ENCODE measurements at regions not wholly inside any gene's neighbourhood (a gene's known extent, or its start where the extent isn't known, plus 50 kb on each side); places are given as distances from the start of the nearest gene placed in this dataset.

- no peaks in the 10 kb centered on the region for H3K4me1 ChIP-seq (ENCODE audit: control insufficient read depth in 1 of 2, insufficient read depth in 2 of 2, low read length in 2 of 2)
- no peak overlapping the region for H3K9ac ChIP-seq (ENCODE audit: low read length)
- no peak for TF ChIP-seq POLR2A (IDR thresholded peaks at IDR 0.05; ENCODE audit: borderline replicate concordance, extremely low read depth, insufficient read depth, insufficient read length)
- no peak for TF ChIP-seq SRF (IDR thresholded peaks at IDR 0.05; ENCODE audit: low read depth)
- TF ChIP-seq, protein P1, sequence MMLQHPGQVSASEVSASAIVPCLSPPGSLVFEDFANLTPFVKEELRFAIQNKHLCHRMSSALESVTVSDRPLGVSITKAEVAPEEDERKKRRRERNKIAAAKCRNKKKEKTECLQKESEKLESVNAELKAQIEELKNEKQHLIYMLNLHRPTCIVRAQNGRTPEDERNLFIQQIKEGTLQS (IDR thresholded peaks at IDR 0.05), result no peak
- no peak for TF ChIP-seq CTCF (IDR thresholded peaks at IDR 0.05 in 2 of 3, conservative IDR thresholded peaks at IDR 0.05 in 1 of 3; ENCODE audit: borderline replicate concordance in 1 of 3, insufficient read depth in 1 of 3, low read depth in 2 of 3, low read length in 2 of 3)
- TF ChIP-seq, protein P2, sequence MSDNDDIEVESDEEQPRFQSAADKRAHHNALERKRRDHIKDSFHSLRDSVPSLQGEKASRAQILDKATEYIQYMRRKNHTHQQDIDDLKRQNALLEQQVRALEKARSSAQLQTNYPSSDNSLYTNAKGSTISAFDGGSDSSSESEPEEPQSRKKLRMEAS (IDR thresholded peaks at IDR 0.05), result no peak
- TF ChIP-seq CBX3 (IDR thresholded peaks at IDR 0.05; ENCODE audit: low read depth), result no peak
- CTCF ChIA-PET, result no interaction called here
- H2AFZ ChIP-seq (ENCODE audit: low read depth, low read length, poor library complexity, severe bottlenecking), result no peak overlapping the region
- H3K9me3 ChIP-seq (ENCODE audit: control insufficient read depth in 1 of 2, insufficient read depth in 1 of 2, low read depth in 1 of 2, low read length in 2 of 2), result no peaks in the 10 kb centered on the region
- intact Hi-C loops (cut with micrococcal nuclease), result no loop called here
- H3K27me3 ChIP-seq (ENCODE audit: insufficient read depth, low read length), result no peaks in the 10 kb centered on the region
- BruUV-seq (replicated peaks), result no TSS peak
- H3K79me2 ChIP-seq (ENCODE audit: insufficient read depth, low read length), result no peaks in the 10 kb centered on the region
- no peaks in the 10 kb centered on the region for H3K36me3 ChIP-seq (ENCODE audit: control insufficient read depth in 1 of 2, insufficient read depth in 2 of 2, low read length in 2 of 2)
- H3K9me2 ChIP-seq (ENCODE audit: insufficient read depth), result no peaks in the 10 kb centered on the region
- ATAC-seq, result no peak
- no peak overlapping the region for H3K4me2 ChIP-seq (ENCODE audit: low read length)
- POLR2A ChIA-PET, result no interaction called here
- no peak for DNase-seq (ENCODE audit: low read depth, low spot score)
- H3K27ac ChIP-seq (ENCODE audit: low read depth, low read length), result no peak overlapping the region
- RAD21 ChIA-PET (ENCODE audit: low non-redundant PET in 1 of 2, low total read pairs in 2 of 2, uncharacterized antibody in 2 of 2, unreplicated experiment in 2 of 2), result no interaction called here
- H3K4me3 ChIP-seq (replicated peaks in 1 of 2; ENCODE audit: low read depth in 1 of 2, low read length in 2 of 2), result no peak overlapping the region
- no peaks in the 10 kb centered on the region for H4K20me1 ChIP-seq (ENCODE audit: insufficient read depth)
Observed at GRCh38 chr16:13569986-13570385, 350.0 kb upstream of the ERCC4 start.

DNA sequence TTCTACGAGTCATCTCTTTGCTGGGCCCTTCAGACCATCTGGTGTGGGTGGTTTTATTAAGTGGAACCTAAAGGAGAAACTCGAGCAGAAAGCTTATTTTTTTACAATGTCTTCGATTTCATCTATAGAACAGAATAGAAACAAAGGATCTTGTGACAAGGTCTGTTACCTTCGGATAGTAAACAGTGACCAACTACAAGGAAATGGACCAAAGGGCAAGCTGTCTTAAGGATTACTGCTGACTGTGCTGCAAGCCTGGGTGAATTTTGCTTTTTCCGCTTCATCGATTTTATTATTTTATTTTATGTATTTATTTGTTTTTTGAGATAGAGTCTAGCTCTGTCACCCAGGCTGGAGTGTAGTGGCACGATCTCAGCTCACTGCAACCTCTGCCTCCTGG lies 348.9 kb upstream of the ERCC4 start:
- BruUV-seq (replicated peaks), result no TSS peak
- Histone ChIP-seq H3K9ac (ENCODE audit: low read length) (no peak overlapping the region), H3K27ac (ENCODE audit: low read depth, low read length) (no peak overlapping the region), H3K79me2 (ENCODE audit: insufficient read depth, low read length) (no peaks in the 10 kb centered on the region), H3K9me3 (ENCODE audit: control insufficient read depth in 1 of 2, insufficient read depth in 1 of 2, low read depth in 1 of 2, low read length in 2 of 2) (no peaks in the 10 kb centered on the region), H3K4me3 (replicated peaks in 1 of 2; ENCODE audit: low read depth in 1 of 2, low read length in 2 of 2) (no peak overlapping the region), H3K27me3 (ENCODE audit: insufficient read depth, low read length) (no peaks in the 10 kb centered on the region), H3K4me1 (ENCODE audit: control insufficient read depth in 1 of 2, insufficient read depth in 2 of 2, low read length in 2 of 2) (no peaks in the 10 kb centered on the region), H3K9me2 (ENCODE audit: insufficient read depth) (no peaks in the 10 kb centered on the region), H4K20me1 (ENCODE audit: insufficient read depth) (no peaks in the 10 kb centered on the region; the same call in 1 of the 2 replicates), H3K4me2 (ENCODE audit: low read length) (no peak overlapping the region), H3K36me3 (ENCODE audit: control insufficient read depth in 1 of 2, insufficient read depth in 2 of 2, low read length in 2 of 2) (no peaks in the 10 kb centered on the region), H2AFZ (ENCODE audit: low read depth, low read length, poor library complexity, severe bottlenecking) (no peak overlapping the region)
- ChIA-PET RAD21 (ENCODE audit: low non-redundant PET in 1 of 2, low total read pairs in 2 of 2, uncharacterized antibody in 2 of 2, unreplicated experiment in 2 of 2) (no interaction called here), CTCF (no interaction called here), POLR2A (no interaction called here)
- DNase-seq (ENCODE audit: low read depth, low spot score) (no peak), ATAC-seq (no peak)
- intact Hi-C loops (cut with micrococcal nuclease), result no loop called here
- TF ChIP-seq EGR1 (IDR thresholded peaks at IDR 0.05; ENCODE audit: low read depth) (no peak), ZBTB33 (IDR thresholded peaks at IDR 0.05; ENCODE audit: extremely low read depth, insufficient replicate concordance, low read length) (no peak), POLR2AphosphoS5 (IDR thresholded peaks at IDR 0.05; ENCODE audit: low read depth, low read length) (no peak)
